GM12872 (cell line): ENCODE measurements at regions not wholly inside any gene's neighbourhood (a gene's known extent, or its start where the extent isn't known, plus 50 kb on each side); places are given as distances from the start of the nearest gene placed in this dataset.
A peak's percentile ranks its signal among the peaks of the same experiment; 100 is the strongest.

Experiments
- CTCF ChIP-seq: IDR thresholded peaks from 3 replicates; pipeline ENCODE4 v1.5.1; 2011; ENCODE audit warnings: low read depth, mild to moderate bottlenecking, low read length, moderate library complexity; ENCODE audit not compliant: insufficient read depth

GRCh38 chr1:235059221-235059620, 69.4 kb downstream of the TOMM20 start:
- no peak for TF ChIP-seq CTCF

DNA sequence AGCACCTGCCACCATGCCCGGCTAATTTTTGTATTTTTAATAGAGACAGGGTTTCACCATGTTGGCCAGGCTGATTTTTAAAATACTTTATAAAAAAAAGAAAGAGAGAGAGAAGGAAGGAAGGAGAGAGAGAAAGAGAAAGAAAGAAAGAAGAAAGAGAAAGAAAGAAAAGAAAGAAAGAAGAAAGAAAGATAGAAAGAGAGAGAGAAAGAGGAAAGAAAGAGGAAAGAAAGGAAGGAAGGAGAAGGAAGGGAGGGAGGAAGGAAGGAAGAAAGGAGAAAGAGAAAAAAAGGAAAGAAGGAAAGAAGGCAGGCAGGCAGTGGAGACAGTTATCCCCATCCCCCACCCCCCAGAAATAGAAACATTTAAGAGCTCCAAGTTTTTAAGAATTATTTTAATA, 69.9 kb downstream of the TOMM20 start:
- TF ChIP-seq CTCF = no peak

DNA sequence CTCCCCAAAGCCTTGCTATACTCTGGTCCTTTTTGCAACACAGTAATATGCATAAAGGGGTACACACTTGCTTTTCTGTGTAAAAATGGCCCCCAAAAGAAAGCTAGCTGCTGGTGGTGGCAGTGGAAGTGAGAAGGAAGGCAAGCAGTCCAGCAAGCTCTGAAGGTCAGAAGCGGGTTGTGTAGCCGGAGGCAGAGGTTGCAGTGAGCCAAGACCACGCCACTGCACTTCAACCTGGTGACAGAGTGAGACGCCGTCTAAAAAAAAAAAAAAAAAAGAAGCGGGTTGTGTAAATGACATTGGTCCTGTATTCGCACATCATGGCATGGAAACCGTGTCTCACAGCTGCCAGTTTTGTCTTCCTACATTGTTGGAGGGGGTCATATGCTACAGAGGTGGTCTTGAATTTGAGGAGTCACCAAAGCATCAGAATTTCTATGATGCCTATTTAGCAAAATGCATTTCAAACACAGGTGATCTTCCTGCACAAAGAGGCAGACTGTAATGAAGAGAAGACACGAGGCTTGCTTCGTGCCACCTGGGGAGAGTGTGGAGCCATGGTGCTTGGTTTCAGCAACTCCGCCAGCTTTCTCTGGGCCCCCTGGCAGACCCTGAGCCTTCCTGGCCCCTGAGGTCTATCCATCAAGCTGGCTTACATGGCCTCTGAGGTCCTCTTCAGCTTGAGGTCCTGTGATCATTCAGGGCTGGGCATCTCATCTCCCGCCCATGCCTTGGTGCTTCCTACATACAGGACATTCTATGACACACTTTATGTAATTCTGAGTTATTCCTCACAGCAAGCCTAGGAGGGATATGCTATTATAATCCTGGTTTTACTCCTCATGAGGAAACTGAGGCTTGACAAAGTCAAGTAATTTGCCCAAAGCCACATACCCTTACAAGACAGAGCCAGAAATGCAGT, 71.0 kb downstream of the TOMM20 start:
- TF ChIP-seq CTCF = no peak

GRCh38 chr1:235056937-235057336, 71.7 kb downstream of the TOMM20 start:
- TF ChIP-seq CTCF = 0 out of 3 replicates have a peak, but pooled peaks have one; percentile 10

DNA sequence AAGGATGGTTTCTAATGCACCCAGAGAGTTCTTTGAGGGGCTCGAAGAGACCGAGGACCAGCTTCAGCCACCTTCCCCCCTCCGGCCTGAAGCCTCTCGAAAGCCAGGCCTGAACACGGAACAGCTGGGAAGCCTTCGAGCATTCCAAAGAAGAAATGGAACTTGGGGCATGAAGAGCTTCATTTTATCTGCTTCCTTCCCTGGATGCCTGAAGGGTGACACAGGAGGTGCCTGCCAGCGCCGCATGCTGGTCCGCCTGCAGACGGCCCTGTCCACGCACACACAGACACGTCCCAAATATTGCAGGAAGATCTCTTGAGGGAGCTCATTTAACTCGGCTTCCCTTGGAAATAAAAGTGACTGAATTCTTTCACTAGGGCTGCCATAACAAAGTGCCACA, 73.7 kb downstream of the TOMM20 start:
- TF ChIP-seq CTCF = no peak

DNA sequence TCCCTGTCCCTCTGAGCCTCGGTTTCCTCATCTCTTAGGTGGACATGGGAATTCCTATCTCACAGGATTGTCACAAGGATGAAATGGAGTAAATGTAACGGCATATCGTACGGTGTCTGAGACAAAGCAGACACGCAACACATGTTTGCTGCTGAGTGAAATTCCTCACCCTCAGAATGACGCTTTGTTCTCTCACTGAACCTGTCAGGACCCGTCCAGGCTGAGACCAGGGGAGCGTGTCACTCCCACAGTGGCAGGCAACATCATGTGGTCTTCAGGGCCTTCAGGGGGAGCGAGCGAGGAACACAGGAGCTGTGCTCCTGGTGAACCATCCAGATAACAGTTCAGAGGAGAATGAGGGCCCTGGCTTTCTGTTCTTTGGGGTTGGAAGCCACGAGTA, 74.2 kb downstream of the TOMM20 start:
- no peak for TF ChIP-seq CTCF

GRCh38 chr1:235052067-235053008, 76.3 kb downstream of the TOMM20 start:
- TF ChIP-seq CTCF = no peak
